ENCODE measurements at regions not wholly inside any gene's neighbourhood (a gene's known extent, or its start where the extent isn't known, plus 50 kb on each side); places are given as distances from the start of the nearest gene placed in this dataset.
"Not testable (repeated sequence)": the region's sequence is repeated elsewhere in the genome, so short reads cannot be mapped to it uniquely, and the experiment has no call there.

- no peak for DNase-seq
These were observed 504.6 kb upstream of the KLHL1 start for GRCh38 chr13:70612881-70613280.

GRCh38 chr13:70604448-70604847 is 496.2 kb upstream of the KLHL1 start:
- DNase-seq: no peak

GRCh38 chr13:70593716-70594115 is 485.5 kb upstream of the KLHL1 start:
- DNase-seq: no peak

- no peak for DNase-seq
These were observed 476.9 kb upstream of the KLHL1 start for GRCh38 chr13:70585109-70585508.

- DNase-seq: no peak
These were observed 472.6 kb upstream of the KLHL1 start for GRCh38 chr13:70580825-70581224.

- no peak for DNase-seq
These were observed 471.7 kb upstream of the KLHL1 start for GRCh38 chr13:70579941-70580340.

- DNase-seq: no peak
These were observed 463.0 kb upstream of the KLHL1 start for GRCh38 chr13:70571221-70571620.

GRCh38 chr13:70568571-70568970 is 460.3 kb upstream of the KLHL1 start:
- no peak for DNase-seq

GRCh38 chr13:70544706-70545105 is 436.5 kb upstream of the KLHL1 start:
- DNase-seq: no peak

GRCh38 chr13:70541451-70541850 is 433.2 kb upstream of the KLHL1 start:
- DNase-seq: no peak

GRCh38 chr13:70534466-70534865 is 426.2 kb upstream of the KLHL1 start:
- no peak for DNase-seq

- DNase-seq: no peak
These were observed 421.4 kb upstream of the KLHL1 start for GRCh38 chr13:70529652-70530051.

- no peak for DNase-seq
These were observed 419.3 kb upstream of the KLHL1 start for GRCh38 chr13:70527599-70527998.

GRCh38 chr13:70523622-70524021 is 415.4 kb upstream of the KLHL1 start:
- no peak for DNase-seq

GRCh38 chr13:70520275-70521036 is 412.2 kb upstream of the KLHL1 start:
- DNase-seq: no peak

GRCh38 chr13:70518081-70518480 is 409.8 kb upstream of the KLHL1 start:
- no peak for DNase-seq

GRCh38 chr13:70516226-70516625 is 408.0 kb upstream of the KLHL1 start:
- no peak for DNase-seq

- not testable (repeated sequence) for DNase-seq
These were observed 403.7 kb upstream of the KLHL1 start for GRCh38 chr13:70511861-70512417.

- DNase-seq: no peak
These were observed 397.6 kb upstream of the KLHL1 start for GRCh38 chr13:70505809-70506208.

GRCh38 chr13:70502944-70503343 is 394.7 kb upstream of the KLHL1 start:
- DNase-seq: no peak

GRCh38 chr13:70490320-70490935 is 382.2 kb upstream of the KLHL1 start:
- no peak for DNase-seq

- no peak for DNase-seq
These were observed 376.7 kb upstream of the KLHL1 start for GRCh38 chr13:70484931-70485330.

GRCh38 chr13:70483599-70484276 is 375.5 kb upstream of the KLHL1 start:
- no peak for DNase-seq

- DNase-seq: no peak
These were observed 365.7 kb upstream of the KLHL1 start for GRCh38 chr13:70473907-70474306.
